Dedifferentiated amniotic fluid mesenchymal stem cell (primary cell): ENCODE measurements at regions not wholly inside any gene's neighbourhood (a gene's known extent, or its start where the extent isn't known, plus 50 kb on each side); places are given as distances from the start of the nearest gene placed in this dataset.
A peak's percentile ranks its signal among the peaks of the same experiment; 100 is the strongest.

Experiments used
- DNase-seq: peaks from one replicate; pipeline ENCODE4 v3.0.0-alpha.2; 2016; ENCODE audit errors: extremely low spot score

DNA sequence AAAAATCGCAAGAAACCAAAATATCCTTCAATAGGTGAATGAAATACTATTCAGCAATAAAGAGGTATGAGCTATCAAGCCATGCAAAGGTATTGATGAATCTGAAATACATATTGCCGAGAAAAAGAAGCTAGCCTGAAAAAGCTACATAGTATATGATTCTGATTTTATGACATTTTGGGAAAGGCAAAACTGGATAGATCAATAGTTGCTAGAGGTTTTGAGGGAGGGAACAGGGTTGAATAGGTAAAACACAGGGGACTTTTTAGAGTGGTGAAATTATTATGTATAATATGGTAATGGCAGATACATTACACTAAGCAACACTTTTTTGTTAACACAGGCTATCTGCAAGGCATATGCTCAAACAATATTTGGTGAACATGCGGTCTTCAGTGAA is 327.6 kb upstream of the ADAMTSL1 start:
- DNase-seq = no peak

DNA sequence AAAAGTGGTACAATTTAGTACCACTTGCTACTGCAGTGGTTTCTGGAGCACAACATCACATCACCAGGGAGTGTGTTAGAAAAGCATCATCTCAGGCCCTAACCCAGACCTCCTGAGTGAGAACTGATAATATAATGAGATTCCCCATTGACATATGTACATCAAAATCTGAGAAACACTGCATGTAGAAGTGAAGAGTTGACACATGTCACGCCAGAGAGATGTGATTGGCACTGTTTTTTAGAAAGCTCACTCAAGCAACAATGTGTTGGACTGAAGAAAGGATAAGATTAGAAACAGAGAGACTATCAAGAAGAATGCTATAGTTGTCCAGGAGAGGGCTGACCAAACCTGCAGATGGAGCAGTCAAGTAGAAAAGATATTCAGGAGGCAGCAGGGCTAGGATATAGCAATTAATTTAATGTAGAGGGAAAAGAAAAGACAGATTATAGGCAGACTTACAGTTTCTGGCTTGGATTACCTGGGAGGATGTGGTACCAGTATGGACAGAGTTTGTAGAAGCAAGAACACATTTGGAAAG is 324.4 kb upstream of the ADAMTSL1 start:
- DNase-seq = no peak

DNA sequence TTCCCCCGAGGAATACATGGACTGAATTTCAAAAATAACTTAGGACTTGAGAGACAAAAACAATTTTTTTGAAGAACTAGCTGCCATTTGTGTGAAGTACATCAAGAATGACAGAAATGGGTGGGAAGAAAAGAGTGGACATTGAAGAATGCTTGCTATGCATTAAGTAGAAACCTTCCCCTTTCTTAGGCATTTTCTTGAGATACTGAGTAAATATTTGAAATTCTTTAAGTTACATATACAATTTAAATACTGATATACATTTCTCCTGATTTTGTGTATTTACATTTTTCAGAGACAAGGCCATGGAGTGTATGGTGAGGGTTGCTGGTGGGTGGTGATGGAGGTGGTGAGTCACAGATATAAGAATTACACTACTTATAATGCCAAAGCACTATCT is 319.3 kb upstream of the ADAMTSL1 start:
- DNase-seq = no peak

DNA sequence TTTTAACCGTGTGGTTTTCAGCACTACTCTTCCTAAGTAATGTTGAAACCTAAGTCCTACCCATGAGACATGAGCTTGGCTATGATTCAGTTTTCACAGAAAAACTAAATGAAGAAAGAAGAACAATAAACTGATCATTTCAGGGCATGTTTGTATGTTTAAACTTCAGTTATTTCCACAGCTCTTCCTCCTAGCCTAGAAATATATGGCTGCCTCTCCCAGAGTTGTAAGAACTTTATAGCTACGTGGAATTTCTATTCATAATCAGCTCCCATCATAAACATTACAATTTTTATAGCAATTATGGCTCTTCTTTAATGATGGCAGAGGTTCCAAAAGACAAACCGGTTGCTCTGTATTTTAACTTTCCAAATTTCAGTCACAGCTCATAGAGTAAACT is 314.7 kb upstream of the ADAMTSL1 start:
- no peak for DNase-seq

DNA sequence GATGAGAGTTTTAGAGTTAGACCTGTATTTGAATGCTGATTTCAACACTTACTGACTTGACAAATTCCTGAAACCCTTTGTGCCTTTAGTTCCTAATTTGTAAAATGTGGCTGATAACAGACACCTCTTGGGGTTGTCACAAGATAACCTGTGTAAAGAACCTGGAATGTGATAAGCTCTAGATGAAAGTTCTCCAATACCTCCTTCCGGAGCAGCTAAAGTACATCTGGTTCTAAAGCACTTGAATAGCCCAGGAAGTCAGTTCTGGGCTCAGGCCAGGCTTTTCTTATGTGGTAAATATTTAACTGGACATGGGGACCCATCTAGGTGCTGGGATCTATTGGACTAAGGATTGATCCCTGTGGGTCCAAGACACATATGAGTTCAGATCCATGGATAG is 310.8 kb upstream of the ADAMTSL1 start:
- no peak for DNase-seq

DNA sequence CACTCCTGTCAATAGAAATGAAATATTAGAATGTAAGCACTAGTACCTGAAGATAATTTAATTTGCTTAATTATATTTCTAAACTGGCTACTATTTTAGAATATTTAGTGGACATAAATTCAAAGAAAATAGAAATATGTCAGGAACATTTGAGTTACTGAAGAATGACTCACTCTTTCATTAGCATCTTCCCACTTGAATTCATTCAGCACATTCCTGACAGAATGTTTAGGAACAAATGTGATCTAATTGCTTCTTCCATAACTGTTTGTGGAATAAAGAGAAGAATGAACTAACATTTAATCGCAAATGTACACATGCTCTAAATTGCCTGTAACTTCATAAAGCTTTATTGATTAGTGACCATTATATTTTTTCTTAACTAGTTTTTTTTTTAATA is 306.2 kb upstream of the ADAMTSL1 start:
- no peak for DNase-seq

DNA sequence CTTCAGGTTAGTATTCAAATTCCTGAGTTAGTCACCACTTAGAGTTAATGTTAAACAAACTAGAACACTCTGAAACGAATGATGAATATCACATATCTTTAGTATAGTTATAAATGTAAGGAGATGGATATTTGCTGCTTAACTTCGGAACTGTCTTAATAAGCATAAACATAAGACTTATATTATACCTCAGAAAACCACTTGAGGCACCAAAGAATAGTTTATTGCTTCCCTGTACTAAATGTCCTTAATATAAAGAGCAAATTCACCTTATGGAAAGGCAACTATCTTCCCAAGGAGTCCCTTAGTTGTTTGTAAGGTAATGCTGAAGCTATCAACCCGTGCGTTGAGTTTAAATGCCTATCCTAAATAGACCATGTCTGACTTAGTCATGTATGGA is 300.0 kb upstream of the ADAMTSL1 start:
- no peak for DNase-seq

DNA sequence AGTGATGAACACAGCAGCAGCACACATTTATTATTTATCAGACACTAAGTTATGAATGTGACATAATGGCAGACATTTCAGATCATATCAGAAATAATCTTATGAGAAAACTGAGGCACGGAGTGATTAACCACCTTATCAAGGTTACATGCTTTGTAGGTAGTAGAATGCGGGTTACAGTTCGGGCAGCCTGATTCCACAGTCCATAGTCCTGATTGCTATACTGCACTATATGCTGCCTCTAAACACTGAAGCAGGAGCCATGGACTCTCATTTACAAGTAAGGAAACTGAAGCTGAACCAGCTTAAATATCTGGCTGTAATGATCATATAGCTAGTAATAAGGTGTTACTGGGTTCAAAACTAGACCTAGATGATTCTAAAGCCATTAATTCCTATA is 291.3 kb upstream of the ADAMTSL1 start:
- DNase-seq = no peak

DNA sequence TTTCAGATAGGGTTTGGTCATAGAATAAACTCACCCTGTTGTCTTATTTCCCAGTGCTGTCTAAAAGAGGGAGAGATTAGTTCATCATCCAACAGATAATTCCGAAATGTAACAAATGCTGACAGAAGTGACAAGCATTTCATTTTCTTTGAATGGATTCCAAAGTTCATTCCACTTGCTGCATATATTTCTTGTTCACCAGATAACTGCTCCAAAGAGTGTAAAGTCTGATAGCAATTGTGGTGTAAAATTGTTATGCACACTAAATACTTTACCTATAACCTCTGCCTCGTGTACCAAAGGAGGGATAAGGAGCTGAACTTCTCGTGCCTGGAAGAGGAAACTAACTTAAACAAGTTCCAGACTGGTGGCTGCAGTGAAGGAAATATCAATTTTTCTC is 290.0 kb upstream of the ADAMTSL1 start:
- DNase-seq = no peak

DNA sequence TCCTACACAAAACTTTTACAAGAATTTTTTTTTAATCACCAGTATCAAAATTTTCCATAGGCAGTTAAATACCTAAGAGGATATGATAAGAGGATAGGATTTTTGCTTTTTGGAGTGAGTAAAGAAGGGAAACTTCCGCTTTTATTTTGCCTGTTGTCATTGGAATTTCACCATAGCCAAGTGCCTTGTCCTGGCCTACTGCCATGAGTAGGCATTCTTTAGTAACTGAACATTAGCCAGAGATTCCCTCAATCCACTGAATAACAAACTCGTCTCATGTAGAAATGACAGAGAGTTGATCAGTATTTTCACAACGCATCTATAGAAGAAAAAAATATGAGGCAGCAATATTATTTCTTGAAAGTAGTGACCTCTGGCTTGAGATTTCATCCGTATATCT is 289.6 kb upstream of the ADAMTSL1 start:
- DNase-seq = no peak

DNA sequence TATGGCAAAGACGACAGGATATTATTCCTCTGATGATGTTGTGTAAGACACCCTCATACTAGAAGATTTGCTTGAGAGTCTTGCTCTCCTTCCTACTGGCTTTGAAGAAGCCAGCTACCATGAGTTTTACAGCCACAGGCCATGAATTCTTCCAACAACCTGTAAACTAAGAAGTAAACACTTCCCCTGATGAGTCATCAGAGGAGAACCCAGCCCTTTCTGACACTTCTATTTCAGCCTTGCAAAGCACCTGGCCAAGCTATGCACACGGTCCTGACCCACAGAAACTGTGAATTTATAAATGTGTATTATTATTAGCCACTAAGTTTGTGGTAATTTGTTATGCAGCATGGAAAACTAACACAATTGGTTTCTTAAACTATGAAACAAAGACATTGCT is 288.8 kb upstream of the ADAMTSL1 start:
- no peak for DNase-seq

DNA sequence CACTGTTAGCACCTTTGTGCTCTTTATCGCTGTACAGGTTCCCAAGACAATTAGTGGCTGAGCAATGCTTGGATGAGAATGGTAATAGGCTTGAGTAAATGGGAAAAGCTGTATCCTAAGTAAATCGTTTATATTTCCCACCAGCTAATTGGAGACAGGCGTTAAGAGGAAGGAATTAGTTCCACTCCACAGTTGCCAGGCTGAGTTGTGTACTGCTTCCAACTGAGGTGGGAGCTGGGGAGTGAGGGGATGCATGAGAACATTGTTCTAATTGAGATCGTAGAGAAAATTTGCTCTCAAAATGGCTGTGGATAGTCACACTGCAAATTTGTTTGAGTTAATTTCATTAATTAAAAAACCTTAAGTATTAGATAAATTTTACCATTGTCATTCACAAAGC is 285.0 kb upstream of the ADAMTSL1 start:
- DNase-seq = no peak

DNA sequence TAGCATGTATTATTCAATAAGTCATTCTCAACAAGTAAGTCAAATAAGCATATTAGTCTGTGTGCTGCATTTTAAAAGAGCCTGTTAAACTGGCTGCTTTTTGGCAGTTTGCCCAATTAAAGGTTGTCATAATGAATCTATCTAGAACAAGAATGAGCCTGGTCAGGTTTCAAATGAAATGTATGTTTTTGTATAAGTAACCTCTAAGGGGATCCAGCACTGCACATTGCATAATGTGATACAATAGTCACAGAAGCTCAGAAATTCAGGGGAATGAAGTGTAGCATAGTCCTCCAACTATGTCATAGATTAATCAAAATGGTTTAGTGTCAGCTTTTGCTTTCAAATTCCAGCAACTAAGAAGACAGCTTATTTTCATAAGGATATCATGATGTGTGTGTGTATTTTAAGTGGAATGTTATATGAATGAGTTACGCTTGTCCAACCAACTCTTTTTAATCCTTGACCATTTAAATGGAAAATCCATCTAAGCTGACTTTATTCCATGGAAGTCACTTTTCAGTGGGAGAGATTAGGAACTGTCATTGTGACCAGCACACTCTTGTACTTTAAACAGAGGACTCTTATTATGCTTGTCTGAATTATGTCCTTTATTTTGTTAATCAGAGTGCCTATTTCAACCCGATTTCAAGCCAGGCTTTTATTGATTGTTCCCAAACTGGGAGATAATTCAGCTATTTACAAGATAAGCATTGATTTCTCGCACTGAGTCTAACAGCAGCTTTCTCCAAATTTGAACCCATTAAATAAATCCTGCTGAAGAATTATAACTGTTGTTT is 283.9 kb upstream of the ADAMTSL1 start:
- peak; percentile 64 for DNase-seq

DNA sequence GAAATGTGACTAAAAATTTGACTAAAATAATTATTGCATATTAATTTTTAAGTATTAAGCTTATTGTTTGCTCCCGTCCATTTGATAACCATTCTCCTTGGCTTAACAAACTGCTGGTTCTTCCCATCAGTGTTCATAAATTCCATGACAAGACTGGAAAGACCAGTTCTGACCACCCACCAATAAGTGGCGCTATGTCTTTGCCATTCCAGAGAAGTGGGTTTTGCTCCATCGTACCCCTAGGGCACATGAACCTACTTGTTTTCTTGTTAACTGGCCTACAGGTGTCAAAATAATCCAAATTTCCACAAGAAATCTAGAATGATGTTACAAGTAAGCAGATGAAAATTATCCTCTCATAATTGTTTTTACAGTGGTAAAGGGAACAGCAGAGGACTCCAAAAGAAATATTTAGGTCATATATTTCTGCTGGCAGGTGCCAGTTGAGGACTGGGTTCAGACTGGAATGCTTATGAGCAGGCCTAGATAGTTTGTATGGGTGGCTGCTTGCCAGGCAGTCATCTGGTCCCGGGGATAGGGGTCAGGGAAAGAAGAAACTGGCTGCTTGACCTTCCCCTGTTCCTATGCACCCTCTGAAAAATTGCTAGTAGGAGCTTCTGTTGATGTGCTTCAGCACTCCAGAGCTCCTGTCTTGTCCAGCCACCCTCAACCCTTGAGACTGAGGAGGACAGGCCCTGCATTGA is 283.1 kb upstream of the ADAMTSL1 start:
- DNase-seq = no peak

DNA sequence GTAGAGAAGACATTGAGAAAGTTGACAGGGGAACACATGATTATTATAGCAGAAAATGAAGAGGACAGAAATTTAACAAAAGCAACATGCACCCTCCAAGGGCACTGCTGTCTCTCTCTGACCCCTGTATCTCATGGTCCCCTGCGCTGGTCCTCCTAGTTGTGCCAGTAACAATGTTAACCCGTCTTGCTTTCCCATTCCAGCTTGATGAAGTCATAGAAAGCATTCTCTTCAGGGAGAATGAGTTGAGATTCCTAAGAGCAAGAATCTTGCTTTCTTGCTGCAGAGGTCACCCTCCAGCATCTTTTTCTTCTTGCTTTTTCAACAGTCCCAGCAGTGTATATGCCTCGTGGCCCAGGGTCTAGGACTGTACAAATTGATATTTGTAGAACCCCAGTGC is 279.6 kb upstream of the ADAMTSL1 start:
- no peak for DNase-seq

DNA sequence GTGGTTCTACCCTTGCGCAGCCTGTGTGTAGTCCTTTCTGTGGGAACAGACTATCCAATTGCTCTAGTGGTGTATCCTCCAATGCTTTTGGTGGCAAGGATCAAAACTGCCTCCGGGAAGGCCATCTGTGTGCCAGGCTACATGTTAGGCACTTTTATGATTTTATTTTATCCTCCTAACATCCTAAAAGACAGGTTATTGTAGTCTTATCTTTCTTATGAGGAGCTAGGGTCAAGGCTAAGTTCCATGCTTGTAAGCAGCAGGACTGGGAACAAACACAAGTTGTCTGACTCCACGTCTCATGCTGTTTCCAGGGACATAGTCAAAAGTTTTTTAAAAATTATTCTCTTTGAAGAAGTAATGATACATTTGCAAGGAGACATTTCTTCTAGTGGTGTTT is 278.7 kb upstream of the ADAMTSL1 start:
- DNase-seq = no peak

DNA sequence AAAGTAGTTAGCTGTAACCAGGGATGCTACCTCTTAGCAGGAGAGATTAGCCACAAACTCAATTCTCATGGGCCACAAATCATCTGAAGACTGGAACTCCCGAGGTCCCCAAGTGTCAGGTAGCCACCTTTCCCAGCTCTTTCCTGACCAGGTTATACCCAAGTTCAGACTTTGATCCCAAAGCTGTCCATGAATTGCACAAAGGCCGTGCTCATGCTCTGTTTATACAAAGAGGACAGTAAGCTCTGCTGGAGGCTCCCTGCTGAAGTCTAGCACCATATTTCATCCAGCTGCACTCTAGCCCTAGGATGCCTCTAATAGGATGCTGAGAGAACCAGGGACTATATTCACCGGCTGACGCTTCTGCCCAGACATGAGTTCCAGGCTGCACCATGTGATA is 271.0 kb upstream of the ADAMTSL1 start:
- DNase-seq = no peak

DNA sequence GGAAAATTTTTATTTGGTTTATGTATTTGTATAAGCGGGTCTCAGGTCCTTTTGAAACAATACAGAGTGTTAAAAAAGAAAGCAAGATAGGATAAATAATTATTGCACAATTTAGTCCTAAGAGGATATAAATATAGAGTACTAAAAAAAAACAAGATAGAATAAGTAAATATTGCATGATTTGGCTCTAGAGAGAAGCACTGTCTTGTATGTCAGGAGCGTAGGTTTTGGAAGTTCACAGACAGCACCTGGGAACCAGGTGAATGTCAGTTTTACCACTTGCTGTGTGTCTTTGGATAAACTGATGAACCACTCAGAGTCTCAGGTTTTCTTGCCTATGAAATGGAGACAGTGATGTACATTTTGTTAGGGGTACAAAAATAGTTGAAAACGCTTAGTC is 266.2 kb upstream of the ADAMTSL1 start:
- DNase-seq = no peak

DNA sequence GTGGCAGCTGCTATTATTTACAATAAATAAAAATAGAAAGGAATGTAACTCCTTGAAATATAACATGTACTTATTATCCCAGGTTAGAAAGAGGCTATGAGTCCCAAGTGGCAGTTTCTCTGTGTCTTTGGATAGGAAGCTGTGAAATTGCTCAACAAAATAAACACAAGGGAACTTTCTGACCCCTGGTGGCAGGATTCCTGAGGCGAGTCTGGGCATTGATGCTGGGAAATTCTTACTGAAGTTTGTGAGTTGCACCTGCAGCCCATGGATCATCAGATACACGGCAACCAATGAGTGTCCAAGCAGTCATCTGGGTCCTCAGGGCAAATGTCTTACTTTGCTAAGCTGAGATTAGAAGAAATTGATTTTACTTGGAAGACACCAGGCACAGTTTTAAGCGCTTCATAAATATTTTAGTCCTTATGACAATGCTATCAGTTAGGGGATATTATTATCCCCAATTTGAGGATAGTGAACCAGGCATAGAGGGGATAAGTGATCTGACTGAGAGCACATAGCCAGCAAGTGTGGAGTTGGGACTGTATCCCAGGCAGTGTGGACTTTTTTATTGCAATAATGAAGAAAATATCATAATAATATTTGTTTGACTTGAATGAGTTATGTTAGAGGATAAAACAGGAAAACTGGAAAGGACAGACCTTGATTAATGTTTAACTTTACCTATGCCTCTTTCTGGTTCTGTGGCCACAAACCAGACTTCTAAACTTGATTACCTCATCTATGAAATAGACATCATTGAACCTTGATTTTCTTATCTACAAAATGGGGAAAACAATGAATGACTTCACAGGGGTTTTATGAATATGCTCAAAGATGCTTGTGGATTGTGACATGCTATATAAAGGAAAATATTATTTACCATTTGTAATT is 265.5 kb upstream of the ADAMTSL1 start:
- DNase-seq = peak; percentile 29

DNA sequence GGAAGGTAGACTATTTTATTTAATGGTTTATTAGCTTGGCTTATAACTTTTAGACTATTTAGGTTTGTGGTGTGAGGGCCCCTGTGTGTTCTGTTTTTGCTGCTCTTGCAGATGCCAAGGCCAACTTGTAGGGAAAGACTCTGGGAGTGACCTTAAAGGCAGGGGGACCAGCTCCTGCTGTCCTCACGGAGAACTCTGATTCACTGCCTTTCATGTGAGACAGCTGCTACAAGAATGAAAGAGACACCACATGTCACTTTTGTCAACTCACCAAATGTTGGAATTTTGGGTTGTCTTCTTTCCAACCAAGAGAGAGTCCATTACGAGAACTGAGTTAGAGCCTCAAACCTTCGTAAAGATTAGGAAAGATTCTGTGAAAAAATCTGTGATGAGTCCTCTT is 258.3 kb upstream of the ADAMTSL1 start:
- DNase-seq = no peak

DNA sequence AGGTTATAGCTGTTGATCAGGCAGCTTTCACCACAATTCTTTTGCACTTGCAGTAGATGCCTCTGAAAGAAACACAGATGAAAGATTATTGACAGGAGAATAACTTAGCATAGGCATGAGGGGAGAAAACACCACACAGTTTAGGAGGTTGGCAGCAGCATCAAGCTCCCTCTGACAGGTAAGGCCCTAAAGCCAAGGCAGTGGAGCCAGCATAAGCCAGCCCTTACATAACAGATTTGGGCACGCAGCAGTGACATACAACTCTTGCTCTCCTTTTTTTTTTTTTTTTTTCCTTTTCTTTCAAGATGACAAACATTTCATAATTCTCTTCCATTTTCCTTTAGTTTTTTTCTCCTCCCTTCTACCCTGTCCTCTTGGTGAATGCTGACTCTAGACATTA is 257.6 kb upstream of the ADAMTSL1 start:
- DNase-seq = no peak

DNA sequence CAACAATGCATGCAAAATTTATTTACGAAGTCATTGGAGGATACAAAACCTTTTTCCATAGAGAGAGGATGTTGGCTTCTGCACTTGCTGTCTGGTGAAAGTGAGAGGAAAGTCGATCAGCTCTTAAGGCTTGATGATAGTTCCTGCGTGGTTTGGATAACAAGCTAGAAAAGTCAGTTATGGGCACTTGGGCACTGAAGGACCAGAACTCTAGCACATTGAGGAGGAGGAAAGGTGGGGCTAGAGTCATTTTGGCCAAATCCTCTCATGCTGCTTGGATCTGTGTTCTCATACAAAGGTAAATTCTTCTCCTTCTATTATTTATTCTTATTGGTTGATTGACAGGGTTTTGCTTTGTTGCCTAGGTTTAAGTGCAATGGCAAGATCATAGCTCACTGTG is 245.9 kb upstream of the ADAMTSL1 start:
- DNase-seq = no peak
